DMS153 treated with DMSO at 0.1 percent for 48 hours (cell line): ENCODE measurements at regions not wholly inside any gene's neighbourhood (a gene's known extent, or its start where the extent isn't known, plus 50 kb on each side); places are given as distances from the start of the nearest gene placed in this dataset.
A peak's percentile ranks its signal among the peaks of the same experiment; 100 is the strongest.

Source experiments
- DNase-seq: peaks from one replicate; lab custom pipeline; 2025; ENCODE audit not compliant: unreplicated experiment; lab: John Stamatoyannopoulos, UW

GRCh38 chr2:8165550-8165949 is 516.3 kb upstream of the ID2 start:
- DNase-seq: no peak

GRCh38 chr2:8168022-8168717 is 513.7 kb upstream of the ID2 start:
- no peak for DNase-seq

GRCh38 chr2:8168876-8169424 is 512.9 kb upstream of the ID2 start:
- no peak for DNase-seq

- no peak for DNase-seq
Observed at GRCh38 chr2:8169443-8169842, 512.4 kb upstream of the ID2 start.

GRCh38 chr2:8170552-8171327 is 511.1 kb upstream of the ID2 start:
- no peak for DNase-seq

- no peak for DNase-seq
Observed at GRCh38 chr2:8171608-8172007, 510.2 kb upstream of the ID2 start.

GRCh38 chr2:8172661-8173060 is 509.2 kb upstream of the ID2 start:
- no peak for DNase-seq

GRCh38 chr2:8174641-8175257 is 507.1 kb upstream of the ID2 start:
- DNase-seq: no peak

GRCh38 chr2:8176887-8177286 is 505.0 kb upstream of the ID2 start:
- DNase-seq: no peak

- DNase-seq: no peak
Observed at GRCh38 chr2:8177566-8177965, 504.3 kb upstream of the ID2 start.

- no peak for DNase-seq
Observed at GRCh38 chr2:8178911-8179310, 502.9 kb upstream of the ID2 start.

GRCh38 chr2:8189316-8189715 is 492.5 kb upstream of the ID2 start:
- no peak for DNase-seq

- no peak for DNase-seq
Observed at GRCh38 chr2:8190279-8190678, 491.6 kb upstream of the ID2 start.

- DNase-seq: no peak
Observed at GRCh38 chr2:8191427-8191826, 490.4 kb upstream of the ID2 start.

GRCh38 chr2:8193146-8193545 is 488.7 kb upstream of the ID2 start:
- no peak for DNase-seq

GRCh38 chr2:8193686-8194615 is 487.9 kb upstream of the ID2 start:
- peak; percentile 80 for DNase-seq

- DNase-seq: no peak
Observed at GRCh38 chr2:8195784-8196183, 486.1 kb upstream of the ID2 start.

GRCh38 chr2:8196316-8196715 is 485.5 kb upstream of the ID2 start:
- no peak for DNase-seq

- no peak for DNase-seq
Observed at GRCh38 chr2:8197101-8197500, 484.8 kb upstream of the ID2 start.

- no peak for DNase-seq
Observed at GRCh38 chr2:8197825-8198224, 484.0 kb upstream of the ID2 start.
